ENCODE measurements at regions not wholly inside any gene's neighbourhood (a gene's known extent, or its start where the extent isn't known, plus 50 kb on each side); places are given as distances from the start of the nearest gene placed in this dataset.
"Not testable (repeated sequence)": the region's sequence is repeated elsewhere in the genome, so short reads cannot be mapped to it uniquely, and the experiment has no call there.

GRCh38 chr15:35695003-35695402 is 149.0 kb upstream of the DPH6 start:
- DNase-seq (ENCODE audit: low spot score) = no peak

- no peak for DNase-seq (ENCODE audit: low spot score)
These were observed 150.8 kb upstream of the DPH6 start for GRCh38 chr15:35696767-35697231.

GRCh38 chr15:35697549-35698299 is 151.8 kb upstream of the DPH6 start:
- no peak for DNase-seq (ENCODE audit: low spot score)

GRCh38 chr15:35698331-35698730 is 152.4 kb upstream of the DPH6 start:
- DNase-seq (ENCODE audit: low spot score) = no peak

- no peak for DNase-seq (ENCODE audit: low spot score)
These were observed 153.1 kb upstream of the DPH6 start for GRCh38 chr15:35698966-35699575.

- DNase-seq (ENCODE audit: low spot score) = not testable (repeated sequence)
These were observed 154.2 kb upstream of the DPH6 start for GRCh38 chr15:35700091-35700593.

- no peak for DNase-seq (ENCODE audit: low spot score)
These were observed 155.6 kb upstream of the DPH6 start for GRCh38 chr15:35701402-35702046.

- DNase-seq (ENCODE audit: low spot score) = no peak
These were observed 157.1 kb upstream of the DPH6 start for GRCh38 chr15:35702946-35703495.

GRCh38 chr15:35705030-35705883 is 159.3 kb upstream of the DPH6 start:
- DNase-seq (ENCODE audit: low spot score) = no peak

GRCh38 chr15:35705884-35706585 is 160.1 kb upstream of the DPH6 start:
- no peak for DNase-seq (ENCODE audit: low spot score)

GRCh38 chr15:35712956-35713355 is 167.0 kb upstream of the DPH6 start:
- DNase-seq (ENCODE audit: low spot score) = no peak

GRCh38 chr15:35713733-35714132 is 167.8 kb upstream of the DPH6 start:
- no peak for DNase-seq (ENCODE audit: low spot score)

GRCh38 chr15:35717721-35718120 is 171.8 kb upstream of the DPH6 start:
- DNase-seq (ENCODE audit: low spot score) = no peak

- DNase-seq (ENCODE audit: low spot score) = no peak
These were observed 174.1 kb upstream of the DPH6 start for GRCh38 chr15:35720019-35720418.

GRCh38 chr15:35720984-35721383 is 175.0 kb upstream of the DPH6 start:
- DNase-seq (ENCODE audit: low spot score) = no peak

GRCh38 chr15:35721751-35722150 is 175.8 kb upstream of the DPH6 start:
- no peak for DNase-seq (ENCODE audit: low spot score)

GRCh38 chr15:35722501-35722900 is 176.5 kb upstream of the DPH6 start:
- no peak for DNase-seq (ENCODE audit: low spot score)

- DNase-seq (ENCODE audit: low spot score) = no peak
These were observed 177.3 kb upstream of the DPH6 start for GRCh38 chr15:35723120-35723847.

GRCh38 chr15:35723852-35724251 is 177.9 kb upstream of the DPH6 start:
- no peak for DNase-seq (ENCODE audit: low spot score)

GRCh38 chr15:35724626-35725025 is 178.7 kb upstream of the DPH6 start:
- DNase-seq (ENCODE audit: low spot score) = no peak
